ENCODE measurements at regions not wholly inside any gene's neighbourhood (a gene's known extent, or its start where the extent isn't known, plus 50 kb on each side); places are given as distances from the start of the nearest gene placed in this dataset.

- Histone ChIP-seq H3K79me1 (ENCODE audit: insufficient read depth, low read depth, low read length, poor library complexity, severe bottlenecking) (no peaks in the 10 kb centered on the region), H3K56ac (ENCODE audit: insufficient read length, low read depth, low read length) (no peak overlapping the region), H4K91ac (ENCODE audit: insufficient read length, low read depth, low read length) (no peak overlapping the region), H4K20me1 (ENCODE audit: control insufficient read depth, insufficient read depth, insufficient read length) (no peaks in the 10 kb centered on the region), H2AFZ (ENCODE audit: low read length) (no peak overlapping the region), H3K4ac (ENCODE audit: low read depth, low read length) (no peak overlapping the region), H3K23ac (ENCODE audit: insufficient read length, low read depth, low read length) (no peak overlapping the region), H2BK15ac (ENCODE audit: low read depth, low read length) (no peak overlapping the region), H2AK5ac (ENCODE audit: insufficient read length, low read length) (no peak overlapping the region), H3K14ac (ENCODE audit: insufficient read depth, low read length) (no peak overlapping the region), H2BK120ac (ENCODE audit: low read depth, low read length, poor library complexity, severe bottlenecking) (no peak overlapping the region), H3K9me3 (ENCODE audit: control insufficient read depth, low read depth, low read length) (no peaks in the 10 kb centered on the region), H3K9ac (ENCODE audit: extremely low read depth, insufficient read length, low read length) (no peak overlapping the region), H4K8ac (replicated peaks; ENCODE audit: insufficient read length, low read depth, low read length) (no peak overlapping the region), H3K27me3 (ENCODE audit: insufficient read depth, low read length) (no peaks in the 10 kb centered on the region), H4K5ac (ENCODE audit: insufficient read length, low read depth, low read length) (no peak overlapping the region), H3K18ac (ENCODE audit: insufficient read length, low read depth, low read length) (no peak overlapping the region), H3K79me2 (ENCODE audit: insufficient read depth, low read length) (no peaks in the 10 kb centered on the region), H3K4me2 (ENCODE audit: insufficient read depth, insufficient read length, low read length) (no peak overlapping the region), H2BK5ac (ENCODE audit: insufficient read length, low read length) (no peak overlapping the region), H3K27ac (ENCODE audit: insufficient read length, low read depth, low read length) (no peak overlapping the region), H3T11ph (ENCODE audit: low read length) (no peak overlapping the region), H2BK12ac (ENCODE audit: insufficient read length, low read depth, low read length) (no peak overlapping the region), H2BK20ac (ENCODE audit: low read depth, low read length, poor library complexity, severe bottlenecking) (no peak overlapping the region), H3K4me1 (ENCODE audit: insufficient read depth, low read length) (no peaks in the 10 kb centered on the region), H3K23me2 (ENCODE audit: insufficient read length, low read depth, low read length, poor library complexity, severe bottlenecking) (no peaks in the 10 kb centered on the region)
- no peaks in the 10 kb centered on the region for H3K4me1 Mint-ChIP-seq
- TF ChIP-seq CTCF (conservative IDR thresholded peaks at IDR 0.05), result no peak
- H3K36me3 Mint-ChIP-seq (ENCODE audit: insufficient read depth in 1 of 3, low read depth in 3 of 3), result peaks cover 3 to 17% (median 5%) of the 10 kb centered on the region in 3 experiments; a peak in 5 of 7 replicates
- WGBS (ENCODE audit: extremely low coverage, insufficient read length, low lambda C conversion rate), result no CpG with 5 or more reads among the region's 2 CpGs
- H3K9me3 Mint-ChIP-seq, result peaks cover 3 to 10% of the 10 kb centered on the region in 2 experiments; a peak in 3 of 5 replicates
- H3K27ac Mint-ChIP-seq, result no peak overlapping the region
- no peaks in the 10 kb centered on the region for H3K27me3 Mint-ChIP-seq (ENCODE audit: low read depth)
- H3K4me3 Mint-ChIP-seq, result no peak overlapping the region
- DNase-seq, result no peak
Observed at GRCh38 chr4:132180020-132180427, 969.1 kb upstream of the PCDH10 start.
